SK-N-SH (cell line): ENCODE measurements at regions not wholly inside any gene's neighbourhood (a gene's known extent, or its start where the extent isn't known, plus 50 kb on each side); places are given as distances from the start of the nearest gene placed in this dataset.

Experiments used
- CTCF ChIA-PET: fragments of 300-600, 350-600 bp; formaldehyde crosslinking; extraction: SDS; loops from one replicate; lab custom pipeline; 2021; lab: Yijun Ruan, JAX
- POLR2A ChIA-PET: fragments of 350-600 bp; sonication (Branson Sonifier 250); formaldehyde crosslinking; extraction: SDS; loops from one replicate; lab custom pipeline; 2020; ENCODE audit warnings: antibody characterized with exemption, inconsistent platforms; lab: Yijun Ruan, JAX
- DNase-seq: peaks from one replicate; pipeline ENCODE4 v3.0.0; 2012
- H2AFZ ChIP-seq: fragments of 200-600 bp; sonication (generic); 2 replicates; pipeline ENCODE4 v1.8.1; 2016; ENCODE audit warnings: antibody characterized with exemption, mild to moderate bottlenecking, low read depth
- H3F3A ChIP-seq: fragments of 200-600 bp; sonication (generic); replicated peaks from 2 replicates; pipeline ENCODE3; 2016; ENCODE audit warnings: antibody characterized with exemption, mild to moderate bottlenecking; ENCODE audit not compliant: insufficient read depth
- H3K27ac ChIP-seq, 2 experiments: fragments of 200-500 bp in 1 of 2; fragments of 200-600 bp in 1 of 2; sonication (Bioruptor generic) in 1 of 2; sonication (generic), shearing (Covaris generic) in 1 of 2; 2 replicates each; pipeline versions ENCODE4 v1.5.1 to v1.6.1; 2014 to 2016; ENCODE audit warnings: low read depth in 2 of 2, inconsistent platforms in 1 of 2, low read length in 1 of 2, mild to moderate bottlenecking in 1 of 2, mixed read lengths in 1 of 2
- H3K27me3 ChIP-seq: fragments of 200-600 bp; sonication (generic), shearing (Covaris generic); 2 replicates; pipeline ENCODE4 v1.6.1; 2016; ENCODE audit warnings: mixed run types; ENCODE audit not compliant: insufficient read depth
- H3K36me3 ChIP-seq, 2 experiments: fragments of 200-500 bp in 1 of 2; fragments of 200-600 bp in 1 of 2; sonication (Bioruptor generic) in 1 of 2; sonication (generic) in 1 of 2; replicated peaks in 1 of 2; 2 replicates each; pipeline versions ENCODE3 to v1.5.1; 2014 to 2016; ENCODE audit warnings: low read length in 1 of 2, mild to moderate bottlenecking in 1 of 2; ENCODE audit not compliant: insufficient read depth in 2 of 2, control insufficient read depth in 1 of 2
- H3K4me1 ChIP-seq, 2 experiments: fragments of 200-500 bp in 1 of 2; fragments of 200-600 bp in 1 of 2; sonication (Bioruptor generic) in 1 of 2; sonication (generic), shearing (Covaris generic) in 1 of 2; 2 replicates each; pipeline versions ENCODE4 v1.5.1 to v1.6.1; 2014 to 2016; ENCODE audit warnings: low read depth in 1 of 2, low read length in 1 of 2, mixed run types in 1 of 2; ENCODE audit not compliant: insufficient read depth in 2 of 2, control insufficient read depth in 1 of 2
- H3K4me2 ChIP-seq: fragments of 200-600 bp; sonication (generic), shearing (Covaris generic); 2 replicates; pipeline ENCODE4 v1.6.1; 2017; ENCODE audit warnings: mixed run types
- H3K4me3 ChIP-seq, 2 experiments: fragments of 200-500 bp in 1 of 2; fragments of 200-600 bp in 1 of 2; sonication (Bioruptor generic) in 1 of 2; sonication (generic), shearing (Covaris generic) in 1 of 2; 2 replicates each; pipeline versions ENCODE4 v1.5.1 to v1.8.1; 2014 to 2016; ENCODE audit warnings: low read depth in 2 of 2, inconsistent platforms in 1 of 2, low read length in 1 of 2, mild to moderate bottlenecking in 1 of 2, mixed read lengths in 1 of 2, moderate library complexity in 1 of 2
- H3K79me2 ChIP-seq: fragments of 200-600 bp; sonication (generic); 2 replicates; pipeline ENCODE4 v1.8.1; 2017; ENCODE audit warnings: mild to moderate bottlenecking; ENCODE audit not compliant: insufficient read depth
- H3K9ac ChIP-seq: fragments of 200-600 bp; sonication (generic); 2 replicates; pipeline ENCODE4 v1.6.1; 2017; ENCODE audit warnings: mixed run types
- H3K9me2 ChIP-seq: fragments of 200-600 bp; sonication (generic); 2 replicates; pipeline ENCODE4 v1.6.1; 2017; ENCODE audit warnings: mixed run types
- H3K9me3 ChIP-seq: fragments of 200-600 bp; sonication (generic); 2 replicates; pipeline ENCODE4 v1.6.1; 2017; ENCODE audit warnings: mixed run types, mild to moderate bottlenecking, moderate library complexity
- H4K20me1 ChIP-seq: fragments of 200-600 bp; sonication (generic); 2 replicates; pipeline ENCODE4 v1.6.1; 2017; ENCODE audit warnings: mild to moderate bottlenecking, mixed run types; ENCODE audit not compliant: insufficient read depth
- EP300 ChIP-seq, 2 experiments: IDR thresholded peaks; 2 replicates each; pipeline versions ENCODE4 v1.4.0 to v1.6.1; 2012; ENCODE audit warnings: borderline replicate concordance in 1 of 2, low read depth in 1 of 2, low read length in 1 of 2
- FOSL2 ChIP-seq: IDR thresholded peaks from 2 replicates; pipeline ENCODE4 v1.4.0; 2012; ENCODE audit warnings: low read depth, mild to moderate bottlenecking, moderate library complexity, borderline replicate concordance
- FOXM1 ChIP-seq: IDR thresholded peaks from 2 replicates; pipeline ENCODE4 v1.4.0; 2012; ENCODE audit warnings: low read depth, mild to moderate bottlenecking
- GATA2 ChIP-seq: sonication (generic); formaldehyde crosslinking; IDR thresholded peaks from 2 replicates; pipeline ENCODE4 v1.5.0; 2020; ENCODE audit warnings: mild to moderate bottlenecking, missing genetic modification reagents
- JUND ChIP-seq: IDR thresholded peaks from 2 replicates; pipeline ENCODE4 v1.4.0; 2012
- PBX3 ChIP-seq: IDR thresholded peaks from 2 replicates; pipeline ENCODE4; 2012
- RAD21 ChIP-seq: IDR thresholded peaks from 2 replicates; pipeline ENCODE4 v1.6.1; 2012; ENCODE audit warnings: mild to moderate bottlenecking, low read length
- RCOR1 ChIP-seq: fragments of 150-350 bp; IDR thresholded peaks from 2 replicates; pipeline ENCODE4 v1.6.1; 2017; ENCODE audit warnings: antibody characterized with exemption, low read length
- REST ChIP-seq: IDR thresholded peaks from 2 replicates; pipeline ENCODE4 v1.6.1; 2012; ENCODE audit warnings: mild to moderate bottlenecking, low read depth, low read length, moderate library complexity
- RFX5 ChIP-seq: IDR thresholded peaks from 2 replicates; pipeline ENCODE4 v1.6.1; 2012; ENCODE audit warnings: mild to moderate bottlenecking, improper control_type of control experiment, low read length
- USF1 ChIP-seq: IDR thresholded peaks from 2 replicates; pipeline ENCODE4 v1.4.0; 2012; ENCODE audit warnings: low read depth, borderline replicate concordance
- WGBS: methylation state at CpG from one replicate; pipeline ENCODE4 v1.1.6; 2017; ENCODE audit warnings: low lambda C conversion rate; 5-methylcytosine and 5-hydroxymethylcytosine counted together

GRCh38 chr11:79860336-79860735 lies 419.5 kb upstream of the TENM4 start:
- TF ChIP-seq FOSL2 (no peak), EP300 (IDR thresholded peaks at IDR 0.05; ENCODE audit: borderline replicate concordance in 1 of 2, low read depth in 1 of 2, low read length in 1 of 2) (no peak), JUND (no peak), RFX5 (no peak), GATA2 (no peak), USF1 (no peak), FOXM1 (no peak), REST (no peak)
- CTCF ChIA-PET: no interaction called here
- Histone ChIP-seq H3K27ac (no peak overlapping the region), H3K79me2 (no peaks in the 10 kb centered on the region), H3F3A (no peaks in the 10 kb centered on the region), H2AFZ (no peak overlapping the region), H3K4me1 (no peaks in the 10 kb centered on the region), H3K36me3 (no peaks in the 10 kb centered on the region), H3K9me2 (no peaks in the 10 kb centered on the region), H4K20me1 (no peaks in the 10 kb centered on the region), H3K9me3 (no peaks in the 10 kb centered on the region), H3K27me3 (no peaks in the 10 kb centered on the region), H3K4me2 (no peak overlapping the region), H3K9ac (no peak overlapping the region), H3K4me3 (no peak overlapping the region; a peak in 1 of 4 replicates)
- WGBS: 13% methylated on average over 3 of the region's 3 CpGs
- POLR2A ChIA-PET: no interaction called here
- DNase-seq: no peak

GRCh38 chr11:79857377-79858214 lies 416.8 kb upstream of the TENM4 start:
- Histone ChIP-seq H3K79me2 (no peaks in the 10 kb centered on the region), H3K27me3 (no peaks in the 10 kb centered on the region), H3K9me3 (no peaks in the 10 kb centered on the region), H3K4me1 (no peaks in the 10 kb centered on the region), H3K4me2 (no peak overlapping the region), H3K36me3 (no peaks in the 10 kb centered on the region), H3K27ac (no peak overlapping the region), H3F3A (no peaks in the 10 kb centered on the region), H2AFZ (no peak overlapping the region), H3K9ac (no peak overlapping the region), H3K4me3 (no peak overlapping the region), H3K9me2 (no peaks in the 10 kb centered on the region), H4K20me1 (no peaks in the 10 kb centered on the region)
- POLR2A ChIA-PET: no interaction called here
- CTCF ChIA-PET: no interaction called here
- TF ChIP-seq PBX3 (no peak), RCOR1 (no peak), RAD21 (no peak)
- DNase-seq: no peak
- 52% methylated on average over 9 of the region's 10 CpGs for WGBS
